Aorta (tissue), 5 donors: ENCODE measurements at regions not wholly inside any gene's neighbourhood (a gene's known extent, or its start where the extent isn't known, plus 50 kb on each side); places are given as distances from the start of the nearest gene placed in this dataset.

ENCODE experiments used
- ATAC-seq: fragments of 200-7000 bp; cut with Tn5 transposase; one replicate; pipeline ENCODE4 v1.9.1; 2022; ENCODE audit warnings: moderate library complexity; ENCODE audit not compliant: low FRiP score
- DNase-seq, 2 donors: peaks; one replicate each; pipeline ENCODE4 v3.0.0-alpha.2; 2020
- H3K27ac ChIP-seq, 2 donors: one replicate each; pipeline ENCODE4 v1.5.1; 2013; ENCODE audit warnings: low read length in 2 of 2, mild to moderate bottlenecking in 2 of 2, moderate library complexity in 2 of 2, control low read depth in 1 of 2, inconsistent platforms in 1 of 2, low read depth in 1 of 2
- H3K27me3 ChIP-seq, 2 donors: one replicate each; pipeline ENCODE4 v1.6.1; 2013; ENCODE audit warnings: control low read depth in 1 of 2, low read length in 1 of 2, mild to moderate bottlenecking in 1 of 2, moderate library complexity in 1 of 2; ENCODE audit not compliant: insufficient read depth in 2 of 2, control insufficient read depth in 1 of 2
- H3K36me3 ChIP-seq, 2 donors: one replicate each; pipeline ENCODE4 v1.6.1; 2013; ENCODE audit warnings: control low read depth in 1 of 2, low read length in 1 of 2, mild to moderate bottlenecking in 1 of 2; ENCODE audit not compliant: insufficient read depth in 2 of 2, control insufficient read depth in 1 of 2
- H3K4me1 ChIP-seq, 2 donors: one replicate each; pipeline ENCODE4 v1.6.1; 2013; ENCODE audit warnings: low read length in 2 of 2, control low read depth in 1 of 2, mild to moderate bottlenecking in 1 of 2, moderate library complexity in 1 of 2; ENCODE audit not compliant: insufficient read depth in 2 of 2, control insufficient read depth in 1 of 2
- H3K4me3 ChIP-seq, 2 donors: one replicate each; pipeline ENCODE4 v1.5.1; 2013; ENCODE audit warnings: low read length in 2 of 2, control low read depth in 1 of 2, mild to moderate bottlenecking in 1 of 2
- H3K9me3 ChIP-seq: one replicate; pipeline ENCODE4 v1.6.1; 2013; ENCODE audit warnings: mild to moderate bottlenecking, low read length; ENCODE audit not compliant: control insufficient read depth
- WGBS, 2 donors: extraction: QIAGEN DNeasy Blood & Tissue Kit; methylation state at CpG; one replicate each; pipeline ENCODE4 v1.1.7; 2013; 5-methylcytosine and 5-hydroxymethylcytosine counted together
- intact Hi-C, 2 donors: fragments of 100-400 bp; cut with DNase I; formaldehyde crosslinking; loops; one replicate each; pipeline versions ENCODE4 v1.14.2 to v1.15.0; 2022
- donor health status: healthy with polysubstance abuse.
- donor health status: Bipolar disorder and iron deficiency.
- donor health status: DM: no; HTN: no; CAD: no.
- donor health status: DM: no; HTN: no; CAD: no.
- donor health status: DM: yes; HTN: yes; CAD: no.

DNA sequence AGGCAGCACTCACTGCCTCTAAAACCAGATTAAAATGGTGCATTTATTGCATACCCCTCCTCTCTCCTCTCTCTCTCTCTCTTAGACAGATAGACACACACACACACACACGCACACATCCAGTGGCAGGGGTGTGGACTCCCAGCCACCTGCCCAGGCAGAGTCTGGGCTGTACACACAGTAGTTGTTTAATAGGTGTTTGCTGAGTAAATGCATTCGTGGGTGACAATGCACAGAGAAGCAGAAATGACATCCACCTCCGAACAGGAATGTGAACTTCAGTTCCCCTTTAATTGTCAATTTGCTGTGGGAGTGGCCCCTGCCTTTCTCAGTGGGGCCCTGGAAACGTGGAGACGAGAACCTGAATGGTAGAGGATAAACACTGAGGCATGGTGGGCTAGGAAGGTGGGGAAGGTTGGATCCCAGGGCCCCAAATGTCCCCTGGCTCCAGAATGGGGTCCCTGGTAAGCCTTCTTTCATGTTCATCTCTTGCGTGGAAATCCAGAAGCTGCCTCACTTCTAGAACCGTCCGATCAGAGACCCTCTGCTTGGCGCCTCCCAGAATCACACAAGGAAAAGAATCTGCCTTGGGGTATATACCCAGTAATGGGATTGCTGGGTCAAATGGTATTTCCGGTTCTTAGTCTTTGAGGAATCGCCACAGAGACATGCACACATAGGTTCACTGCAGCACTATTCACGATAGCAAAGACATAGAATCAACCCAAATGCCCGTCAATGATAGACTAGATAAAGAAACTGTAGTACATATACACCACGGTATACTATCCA is 58.5 kb upstream of the ECHDC3 start:
- intact Hi-C loops = no loop called here

DNA sequence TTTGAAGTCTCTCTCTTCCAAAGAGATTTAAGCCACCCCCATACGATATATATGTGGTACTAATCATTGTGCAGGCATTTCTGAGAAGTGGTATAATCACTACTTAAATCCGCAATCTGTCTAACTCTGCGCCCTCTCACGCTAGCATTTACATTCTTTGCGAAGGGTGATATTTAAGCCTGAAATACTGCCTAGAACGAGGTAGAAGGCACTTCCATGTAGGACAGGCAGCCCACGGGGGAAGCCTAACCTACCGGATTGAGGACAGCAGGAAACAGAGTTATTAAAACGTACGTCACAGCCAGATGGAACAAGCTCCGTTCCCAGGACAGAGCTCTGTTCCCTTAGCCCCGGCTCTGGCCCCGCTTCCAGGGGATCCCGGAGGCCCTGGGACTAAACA is 59.3 kb upstream of the ECHDC3 start:
- H3K9me3 ChIP-seq = no peaks in the 10 kb centered on the region
- H3K36me3 ChIP-seq = no peaks in the 10 kb centered on the region
- ATAC-seq (no peak), DNase-seq (no peak)
- H3K27me3 ChIP-seq = no peaks in the 10 kb centered on the region
- WGBS, 2 donors = 61 to 69% methylated on average over 14 of the region's 14 CpGs
- no peak overlapping the region for H3K4me3 ChIP-seq
- no peaks in the 10 kb centered on the region for H3K4me1 ChIP-seq
- intact Hi-C loops = no loop called here
- H3K27ac ChIP-seq = no peak overlapping the region

More for the DNA sequence above, 58.5 kb upstream of the ECHDC3 start:
- Histone ChIP-seq H3K27ac (no peak overlapping the region), H3K4me1 (no peaks in the 10 kb centered on the region), H3K36me3 (no peaks in the 10 kb centered on the region), H3K9me3 (no peaks in the 10 kb centered on the region), H3K4me3 (no peak overlapping the region), H3K27me3 (no peaks in the 10 kb centered on the region)
- ATAC-seq = no peak
- DNase-seq = no peak
- WGBS, 2 donors = 93 to 97% methylated on average over 14 of the region's 14 CpGs

GRCh38 chr10:11682267-11682683 is 59.9 kb upstream of the ECHDC3 start:
- Histone ChIP-seq H3K27me3 (no peaks in the 10 kb centered on the region), H3K4me3 (no peak overlapping the region), H3K27ac (no peak overlapping the region), H3K36me3 (no peaks in the 10 kb centered on the region), H3K4me1 (no peaks in the 10 kb centered on the region), H3K9me3 (no peaks in the 10 kb centered on the region)
- DNase-seq = no peak
- intact Hi-C loops = no loop called here
- 76 to 80% methylated on average over 5 to 6 of the region's 6 CpGs for WGBS, 2 donors
- ATAC-seq = no peak

DNA sequence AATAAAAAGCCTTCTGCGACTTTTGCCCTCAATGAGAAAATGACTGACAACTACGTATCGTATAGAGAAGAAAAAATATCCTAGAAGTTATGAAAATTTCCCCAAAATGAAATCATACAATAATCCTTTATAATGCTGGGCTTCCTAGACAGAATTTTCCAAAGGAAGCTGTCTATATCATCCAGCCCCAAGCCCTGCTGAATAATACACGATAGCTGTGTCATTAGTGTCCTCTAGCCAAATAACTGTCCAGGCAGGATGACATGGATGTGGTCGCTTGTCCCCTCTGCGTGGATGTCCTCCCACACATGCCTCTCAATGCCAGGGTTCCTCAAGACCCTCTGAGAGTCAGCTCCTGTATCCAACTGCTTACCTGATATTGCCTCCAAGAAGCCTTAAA is 61.7 kb upstream of the ECHDC3 start:
- no peak for ATAC-seq
- no peak overlapping the region for H3K4me3 ChIP-seq
- intact Hi-C loops = no loop called here
- 82 to 83% methylated on average over 6 of the region's 6 CpGs for WGBS, 2 donors
- no peaks in the 10 kb centered on the region for H3K9me3 ChIP-seq
- DNase-seq = no peak
- no peaks in the 10 kb centered on the region for H3K27me3 ChIP-seq
- no peaks in the 10 kb centered on the region for H3K4me1 ChIP-seq
- no peaks in the 10 kb centered on the region for H3K36me3 ChIP-seq
- H3K27ac ChIP-seq = no peak overlapping the region

- intact Hi-C loops = no loop called here
- no peaks in the 10 kb centered on the region for H3K27me3 ChIP-seq
- WGBS, 2 donors = 30 to 38% methylated on average over 3 of the region's 3 CpGs
- DNase-seq (no peak), ATAC-seq (no peak)
- H3K36me3 ChIP-seq = no peaks in the 10 kb centered on the region
- no peaks in the 10 kb centered on the region for H3K4me1 ChIP-seq
- no peak overlapping the region for H3K27ac ChIP-seq
- no peaks in the 10 kb centered on the region for H3K9me3 ChIP-seq
- H3K4me3 ChIP-seq = no peak overlapping the region
These were observed 62.2 kb upstream of the ECHDC3 start for GRCh38 chr10:11679946-11680345.

- no peak overlapping the region for H3K4me3 ChIP-seq
- H3K27me3 ChIP-seq = no peaks in the 10 kb centered on the region
- H3K27ac ChIP-seq = no peak overlapping the region
- 63 to 73% methylated on average over 17 of the region's 17 CpGs for WGBS, 2 donors
- DNase-seq = no peak
- H3K9me3 ChIP-seq = no peaks in the 10 kb centered on the region
- intact Hi-C loops = no loop called here
- no peaks in the 10 kb centered on the region for H3K36me3 ChIP-seq
- no peak for ATAC-seq
- H3K4me1 ChIP-seq = no peaks in the 10 kb centered on the region
These were observed 63.9 kb upstream of the ECHDC3 start for GRCh38 chr10:11678074-11678793.

DNA sequence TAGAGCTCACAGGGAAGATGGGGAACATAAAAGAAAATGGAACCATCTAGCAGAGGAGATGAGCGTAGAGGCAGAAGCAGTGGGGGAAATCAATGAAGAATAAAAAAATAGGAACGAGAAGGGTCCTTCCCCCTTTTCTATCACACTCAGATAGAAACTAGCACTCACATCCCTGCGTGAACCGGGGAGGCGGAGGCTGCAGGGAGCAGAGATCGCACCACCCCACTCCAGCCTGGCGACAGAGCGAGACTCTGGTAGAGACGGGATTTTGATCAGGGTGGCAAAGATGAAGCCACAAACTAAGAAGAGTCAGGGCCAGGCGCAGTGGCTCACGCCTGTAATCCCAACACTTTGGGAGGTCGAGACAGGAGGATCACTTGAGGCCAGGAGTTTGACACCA is 64.7 kb upstream of the ECHDC3 start:
- ATAC-seq (no peak), DNase-seq (no peak)
- H3K9me3 ChIP-seq = no peaks in the 10 kb centered on the region
- 88 to 89% methylated on average over 12 of the region's 12 CpGs for WGBS, 2 donors
- H3K36me3 ChIP-seq = no peaks in the 10 kb centered on the region
- no peak overlapping the region for H3K27ac ChIP-seq
- no peaks in the 10 kb centered on the region for H3K4me1 ChIP-seq
- no peak overlapping the region for H3K4me3 ChIP-seq
- intact Hi-C loops = no loop called here
- H3K27me3 ChIP-seq = no peaks in the 10 kb centered on the region

GRCh38 chr10:11673346-11674280 is 62.2 kb upstream of the USP6NL start:
- intact Hi-C loops = no loop called here
- no peak overlapping the region for H3K27ac ChIP-seq
- no peaks in the 10 kb centered on the region for H3K27me3 ChIP-seq
- H3K9me3 ChIP-seq = no peaks in the 10 kb centered on the region
- WGBS, 2 donors = 45 to 56% methylated on average over 12 of the region's 12 CpGs
- no peak for DNase-seq
- ATAC-seq = no peak
- no peaks in the 10 kb centered on the region for H3K4me1 ChIP-seq
- no peaks in the 10 kb centered on the region for H3K36me3 ChIP-seq
- H3K4me3 ChIP-seq = no peak overlapping the region
